Activated T-cell treated with anti-CD3 and anti-CD28 coated beads, Interleukin-2, amount 50 U/mL, for 72 hours (primary cell): ENCODE measurements at regions not wholly inside any gene's neighbourhood (a gene's known extent, or its start where the extent isn't known, plus 50 kb on each side); places are given as distances from the start of the nearest gene placed in this dataset.

ENCODE experiments used
- ATAC-seq, 2 donors: fragments of 150-1000 bp; cut with Tn5 transposase; replicated peaks in 1 of 2; 2 replicates each; pipeline ENCODE4 v1.10.0; 2021; ENCODE audit warnings: moderate library complexity in 2 of 2, mild to moderate bottlenecking in 1 of 2
- DNase-seq, 2 donors: peaks; one replicate each; pipeline ENCODE4 v3.0.0; 2021 to 2022; ENCODE audit warnings: mixed read lengths in 1 of 2
- H3K27ac Mint-ChIP-seq: one replicate; pipeline ENCODE4 v1.8.0; 2022; ENCODE audit warnings: mild to moderate bottlenecking, moderate library complexity, mixed read lengths
- H3K27me3 Mint-ChIP-seq: one replicate; pipeline ENCODE4 v1.8.0; 2022; ENCODE audit warnings: low read depth, mixed read lengths
- H3K36me3 Mint-ChIP-seq, 2 donors: one replicate each; pipeline ENCODE4 v1.8.0; 2022; ENCODE audit warnings: mixed read lengths in 2 of 2, mild to moderate bottlenecking in 1 of 2; ENCODE audit not compliant: insufficient read depth in 2 of 2
- H3K4me1 Mint-ChIP-seq: one replicate; pipeline ENCODE4 v1.8.0; 2022; ENCODE audit warnings: low read depth, mixed read lengths
- H3K4me3 Mint-ChIP-seq, 2 donors: one replicate each; pipeline ENCODE4 v1.8.0; 2022; ENCODE audit warnings: mild to moderate bottlenecking in 2 of 2, mixed read lengths in 2 of 2, moderate library complexity in 2 of 2
- H3K9me3 Mint-ChIP-seq, 2 donors: one replicate each; pipeline ENCODE4 v1.8.0; 2022; ENCODE audit warnings: mixed read lengths in 2 of 2

DNA sequence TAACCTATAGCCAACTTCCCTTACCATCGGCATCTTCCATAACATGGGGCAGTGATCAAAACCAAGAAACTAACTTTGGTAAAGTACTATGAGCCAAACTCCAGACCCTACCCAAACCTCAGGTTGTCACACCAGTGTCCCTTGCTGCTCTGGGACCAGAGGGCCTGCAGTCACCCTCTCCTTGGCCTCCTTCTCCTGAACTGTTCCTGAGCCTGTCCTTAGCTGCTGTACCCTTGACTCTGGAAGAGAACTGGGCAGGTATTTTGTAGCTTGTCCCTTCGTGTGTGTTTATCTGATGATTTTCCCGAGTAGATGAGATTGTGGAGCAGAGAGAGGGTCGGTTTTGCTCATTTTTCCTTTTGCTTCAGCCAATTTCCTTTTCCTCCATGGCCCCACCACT is 240.4 kb downstream of the SYK start:
- Mint-ChIP-seq H3K9me3 (peaks cover 0 to 4% of the 10 kb centered on the region in 2 donors), H3K4me3 (no peak overlapping the region), H3K27me3 (peaks cover 9% of the 10 kb centered on the region), H3K36me3 (peaks cover 2 to 3% of the 10 kb centered on the region in 2 donors), H3K27ac (no peak overlapping the region), H3K4me1 (peaks cover 91% of the 10 kb centered on the region)
- no peak for ATAC-seq
- no peak for DNase-seq

- H3K4me3 Mint-ChIP-seq: no peak overlapping the region
- peaks cover 91% of the 10 kb centered on the region for H3K4me1 Mint-ChIP-seq
- no peak overlapping the region for H3K27ac Mint-ChIP-seq
Measured at GRCh38 chr9:91042541-91042940, 240.9 kb downstream of the SYK start.

GRCh38 chr9:91043056-91043810 is 241.6 kb downstream of the SYK start:
- no peak overlapping the region for H3K4me3 Mint-ChIP-seq
- DNase-seq (no peak), ATAC-seq (no peak)
- no peak overlapping the region for H3K27ac Mint-ChIP-seq
- peaks cover 0 to 4% of the 10 kb centered on the region in 2 donors for H3K9me3 Mint-ChIP-seq
- H3K27me3 Mint-ChIP-seq: peaks cover 9% of the 10 kb centered on the region
- H3K4me1 Mint-ChIP-seq: peaks cover 91% of the 10 kb centered on the region
- peaks cover 2 to 3% of the 10 kb centered on the region in 2 donors for H3K36me3 Mint-ChIP-seq

More at GRCh38 chr9:91042541-91042940, 240.9 kb downstream of the SYK start:
- Mint-ChIP-seq H3K9me3 (peaks cover 0 to 4% of the 10 kb centered on the region in 2 donors), H3K36me3 (peaks cover 2 to 3% of the 10 kb centered on the region in 2 donors), H3K27me3 (peaks cover 9% of the 10 kb centered on the region)
- no peak for ATAC-seq
- DNase-seq: no peak

DNA sequence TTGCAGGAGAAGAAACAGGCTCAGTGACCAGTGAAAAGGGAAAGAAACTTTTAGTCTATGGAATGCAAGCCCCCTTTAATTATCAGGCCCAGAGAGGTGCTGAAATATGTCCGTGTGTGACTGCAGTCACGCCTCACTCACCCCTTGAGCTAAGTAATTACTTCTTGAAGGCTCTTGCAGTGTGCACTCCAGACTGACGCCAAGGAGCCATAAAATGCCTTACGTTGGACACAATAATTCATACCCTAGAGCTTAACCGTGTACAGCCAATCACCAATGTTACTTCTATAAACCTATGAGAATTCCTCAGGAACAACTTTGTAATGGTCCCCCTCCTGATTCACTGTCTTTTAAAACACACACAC is 242.2 kb downstream of the SYK start:
- peaks cover 9% of the 10 kb centered on the region for H3K27me3 Mint-ChIP-seq
- no peak overlapping the region for H3K4me3 Mint-ChIP-seq
- peaks cover 0 to 4% of the 10 kb centered on the region in 2 donors for H3K9me3 Mint-ChIP-seq
- H3K36me3 Mint-ChIP-seq: peaks cover 2 to 3% of the 10 kb centered on the region in 2 donors
- DNase-seq (no peak), ATAC-seq (no peak)
- peaks cover 91% of the 10 kb centered on the region for H3K4me1 Mint-ChIP-seq
- H3K27ac Mint-ChIP-seq: no peak overlapping the region

DNA sequence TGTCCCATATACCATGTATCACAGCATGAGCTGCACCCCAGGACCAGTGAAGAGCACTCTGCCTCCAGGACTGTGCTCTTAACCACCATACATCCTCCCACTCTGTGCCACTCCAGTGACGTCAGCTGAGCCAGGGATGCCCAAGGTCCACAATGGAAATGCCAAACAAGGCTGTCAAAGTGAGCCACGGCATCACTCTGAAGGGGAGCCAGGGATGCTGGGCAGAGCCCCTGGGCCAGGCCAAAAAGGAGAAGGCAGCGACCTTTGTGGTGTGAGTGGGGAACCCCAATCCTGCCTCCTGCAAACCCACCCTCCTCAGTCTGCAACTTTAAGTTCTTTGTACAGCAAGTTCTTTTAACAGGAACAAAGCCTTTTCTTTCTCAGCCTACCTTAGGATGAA is 242.7 kb downstream of the SYK start:
- Mint-ChIP-seq H3K27me3 (peaks cover 9% of the 10 kb centered on the region), H3K9me3 (peaks cover 0 to 4% of the 10 kb centered on the region in 2 donors), H3K36me3 (peaks cover 2 to 3% of the 10 kb centered on the region in 2 donors), H3K4me1 (peaks cover 93% of the 10 kb centered on the region), H3K27ac (no peak overlapping the region), H3K4me3 (no peak overlapping the region)
- ATAC-seq (no peak), DNase-seq (no peak)

DNA sequence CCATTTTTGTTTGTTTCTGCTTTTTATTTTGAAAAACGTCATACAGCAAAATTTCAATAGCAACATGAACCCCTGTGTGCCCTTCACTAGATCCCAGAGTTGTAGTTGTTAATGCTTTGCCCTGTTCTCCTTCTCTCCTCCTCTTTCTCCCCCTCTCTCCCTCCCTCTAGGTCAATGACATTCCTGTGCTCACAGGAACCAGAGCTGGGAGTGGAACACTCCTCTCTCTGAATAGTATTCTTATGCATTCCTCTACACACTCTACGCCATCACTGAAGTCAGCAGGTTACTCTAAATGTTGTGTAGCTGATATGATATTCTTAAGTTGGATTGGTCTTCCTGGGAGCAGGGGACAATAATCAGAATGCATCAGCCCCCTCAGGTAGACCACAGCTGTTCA is 243.4 kb downstream of the SYK start:
- peaks cover 0 to 4% of the 10 kb centered on the region in 2 donors for H3K9me3 Mint-ChIP-seq
- H3K36me3 Mint-ChIP-seq: peaks cover 2 to 3% of the 10 kb centered on the region in 2 donors
- H3K4me1 Mint-ChIP-seq: peaks cover 93% of the 10 kb centered on the region
- no peak for ATAC-seq
- no peak for DNase-seq
- no peak overlapping the region for H3K27ac Mint-ChIP-seq
- H3K4me3 Mint-ChIP-seq: no peak overlapping the region
- H3K27me3 Mint-ChIP-seq: peaks cover 9% of the 10 kb centered on the region

DNA sequence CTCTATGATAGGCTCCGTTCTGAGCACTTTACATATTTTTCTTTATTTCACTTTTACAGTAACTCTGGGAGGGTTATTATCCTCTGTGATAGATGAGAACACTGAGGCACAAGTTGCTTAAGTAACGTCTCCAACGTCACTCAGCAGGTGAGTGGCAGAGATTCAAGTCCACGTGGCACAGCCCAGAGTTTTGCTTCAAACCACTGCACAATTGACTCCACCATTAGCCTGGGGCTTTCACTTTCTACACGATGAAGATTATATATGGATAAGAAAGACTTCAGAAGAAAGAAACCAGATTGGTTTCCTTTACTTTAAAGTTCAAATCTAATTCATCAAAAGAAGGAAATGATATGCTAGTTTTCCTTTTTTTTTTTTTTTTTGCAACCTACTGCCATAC is 245.9 kb downstream of the SYK start:
- ATAC-seq (peak; percentile 85 to 88), DNase-seq (peak; percentile 72 to 74)
- no peaks in the 10 kb centered on the region for H3K9me3 Mint-ChIP-seq
- H3K4me1 Mint-ChIP-seq: peaks cover 97% of the 10 kb centered on the region
- H3K27me3 Mint-ChIP-seq: peaks cover 9% of the 10 kb centered on the region
- peak overlapping the region; percentile 79 for H3K27ac Mint-ChIP-seq
- H3K4me3 Mint-ChIP-seq: peak overlapping the region; percentile 55 to 64
- H3K36me3 Mint-ChIP-seq: no peaks in the 10 kb centered on the region

GRCh38 chr9:91047993-91048607 is 246.5 kb downstream of the SYK start:
- Mint-ChIP-seq H3K36me3 (peaks cover 0 to 4% of the 10 kb centered on the region in 2 donors), H3K4me1 (peaks cover 97% of the 10 kb centered on the region), H3K27ac (peak overlapping the region; percentile 79), H3K9me3 (peaks cover 4 to 5% of the 10 kb centered on the region in 2 donors), H3K27me3 (peaks cover 9% of the 10 kb centered on the region), H3K4me3 (peak overlapping the region; percentile 55 to 64)
- ATAC-seq (peak; percentile 86), DNase-seq (peak; percentile 65 to 76)

DNA sequence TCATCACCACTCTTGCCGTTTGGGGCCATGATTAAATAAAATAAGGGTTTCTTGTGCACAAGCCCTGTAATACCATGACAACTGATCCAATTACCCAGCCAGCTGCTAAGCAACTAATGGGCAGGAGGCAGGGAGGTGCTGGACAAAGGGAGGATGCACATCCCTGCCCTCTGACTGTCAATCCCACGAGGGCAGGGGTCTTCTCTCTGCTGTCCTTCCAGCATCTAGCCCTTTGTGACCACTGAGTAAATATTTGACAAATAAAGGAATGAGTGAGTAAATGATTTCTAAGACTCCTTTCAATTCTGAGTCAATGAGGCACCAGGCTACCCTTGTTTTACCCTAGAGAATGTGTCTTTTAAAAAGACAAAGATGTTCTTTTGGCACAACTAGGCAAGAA is 247.1 kb downstream of the SYK start:
- peaks cover 9% of the 10 kb centered on the region for H3K27me3 Mint-ChIP-seq
- H3K4me1 Mint-ChIP-seq: peaks cover 98% of the 10 kb centered on the region
- H3K4me3 Mint-ChIP-seq: peak overlapping the region; percentile 30 to 64
- DNase-seq (no peak), ATAC-seq (no peak)
- H3K36me3 Mint-ChIP-seq: peaks cover 0 to 5% of the 10 kb centered on the region in 2 donors
- peaks cover 4 to 5% of the 10 kb centered on the region in 2 donors for H3K9me3 Mint-ChIP-seq
- peak overlapping the region; percentile 79 for H3K27ac Mint-ChIP-seq

- peaks cover 88% of the 10 kb centered on the region for H3K4me1 Mint-ChIP-seq
- H3K4me3 Mint-ChIP-seq: peak overlapping the region in 1 of 2 donors; percentile 28
- peak; percentile 94 to 95 for ATAC-seq
- peak in 1 of 2 donors; percentile 28 for DNase-seq
- peaks cover 4 to 5% of the 10 kb centered on the region in 2 donors for H3K36me3 Mint-ChIP-seq
- H3K27me3 Mint-ChIP-seq: no peaks in the 10 kb centered on the region
- H3K9me3 Mint-ChIP-seq: peaks cover 5% of the 10 kb centered on the region in 2 donors
- H3K27ac Mint-ChIP-seq: peak overlapping the region; percentile 3
Measured at GRCh38 chr9:91053824-91054223, 252.2 kb downstream of the SYK start.

DNA sequence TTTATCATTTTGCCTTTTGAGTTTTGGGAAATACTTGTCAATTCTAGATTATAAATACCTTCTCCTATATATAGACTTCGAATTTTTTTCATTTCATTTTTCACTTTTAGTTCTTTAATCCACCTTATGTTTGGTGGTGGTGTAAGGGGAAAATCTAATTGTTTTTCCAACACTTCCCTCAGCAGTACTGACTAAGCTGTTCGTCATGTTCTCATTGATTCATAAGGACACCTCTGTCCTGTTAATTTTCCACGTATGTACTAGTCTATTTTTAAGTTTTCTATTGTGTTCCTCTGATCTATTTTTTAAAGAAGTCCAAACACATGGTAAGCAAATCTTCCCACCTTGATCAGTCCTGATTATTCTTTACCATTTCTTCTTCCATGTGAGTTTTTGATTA is 254.2 kb downstream of the SYK start:
- peak overlapping the region; percentile 9 to 64 for H3K4me3 Mint-ChIP-seq
- DNase-seq (no peak), ATAC-seq (peak in 1 of 2 donors; percentile 33)
- H3K4me1 Mint-ChIP-seq: peaks cover 84% of the 10 kb centered on the region
- peaks cover 4 to 5% of the 10 kb centered on the region in 2 donors for H3K36me3 Mint-ChIP-seq
- no peaks in the 10 kb centered on the region for H3K27me3 Mint-ChIP-seq
- H3K9me3 Mint-ChIP-seq: peaks cover 5% of the 10 kb centered on the region in 2 donors
- H3K27ac Mint-ChIP-seq: peak overlapping the region; percentile 88

DNA sequence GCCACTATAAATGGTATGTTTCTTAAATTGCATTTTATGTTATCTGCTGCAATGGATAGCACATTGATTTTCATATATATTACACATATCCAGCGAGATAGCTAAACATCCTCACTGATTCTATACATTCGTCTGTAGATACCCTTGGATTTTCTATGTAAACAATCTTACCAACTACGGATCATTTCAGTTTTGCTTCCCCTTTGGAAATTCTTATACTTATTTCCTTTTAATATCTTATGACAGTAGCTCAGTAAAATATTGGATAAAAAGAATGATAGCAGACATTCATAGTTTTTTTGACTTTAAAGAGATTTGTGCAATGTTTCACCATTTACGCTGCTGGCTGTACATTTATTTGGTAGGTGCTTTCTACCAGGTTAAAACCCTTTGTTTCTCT is 254.9 kb downstream of the SYK start:
- DNase-seq (no peak), ATAC-seq (no peak)
- Mint-ChIP-seq H3K27me3 (no peaks in the 10 kb centered on the region), H3K9me3 (peaks cover 5% of the 10 kb centered on the region in 2 donors), H3K4me3 (peak overlapping the region in 1 of 2 donors; percentile 64), H3K27ac (peak overlapping the region; percentile 88), H3K4me1 (peaks cover 84% of the 10 kb centered on the region), H3K36me3 (peaks cover 4 to 5% of the 10 kb centered on the region in 2 donors)

GRCh38 chr9:91056917-91057316 is 255.3 kb downstream of the SYK start:
- peaks cover 5% of the 10 kb centered on the region in 2 donors for H3K9me3 Mint-ChIP-seq
- H3K4me3 Mint-ChIP-seq: peak overlapping the region in 1 of 2 donors; percentile 48
- H3K27ac Mint-ChIP-seq: peak overlapping the region; percentile 78
- peaks cover 84% of the 10 kb centered on the region for H3K4me1 Mint-ChIP-seq
- H3K27me3 Mint-ChIP-seq: no peaks in the 10 kb centered on the region
- ATAC-seq (no peak), DNase-seq (no peak)
- H3K36me3 Mint-ChIP-seq: peaks cover 4 to 5% of the 10 kb centered on the region in 2 donors
